ENCODE measurements at regions not wholly inside any gene's neighbourhood (a gene's known extent, or its start where the extent isn't known, plus 50 kb on each side); places are given as distances from the start of the nearest gene placed in this dataset.

DNA sequence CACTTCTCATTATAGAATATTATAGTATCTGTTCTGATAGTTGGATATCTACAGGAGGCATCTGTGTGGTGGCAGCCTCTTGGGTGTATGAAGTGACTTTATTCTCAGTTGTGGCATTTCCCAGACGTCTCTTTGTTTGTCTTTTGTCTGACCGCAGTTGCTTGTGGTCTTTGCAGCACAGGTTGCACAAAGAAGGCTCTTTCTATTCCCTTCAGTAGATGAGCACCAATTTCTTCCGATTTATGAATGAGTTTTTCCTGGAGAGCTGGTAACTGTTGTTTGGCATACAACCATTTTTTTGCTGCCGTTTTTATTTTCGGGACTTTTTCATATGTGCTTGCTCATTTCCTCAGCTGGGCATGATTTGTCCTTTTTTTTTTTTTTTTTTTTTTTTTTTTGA lies 56.4 kb upstream of the MYO10 start:
- TF ChIP-seq EZH2 (IDR thresholded peaks at IDR 0.05) (no peak), POLR2AphosphoS5 (IDR thresholded peaks at IDR 0.05; ENCODE audit: low read depth, low read length) (no peak), CBX3 (IDR thresholded peaks at IDR 0.05; ENCODE audit: low read depth) (no peak), RAD21 (IDR thresholded peaks at IDR 0.05; ENCODE audit: low read depth) (no peak), JUND (IDR thresholded peaks at IDR 0.05) (no peak), ZNF274 (IDR thresholded peaks at IDR 0.05; ENCODE audit: low read depth, low read length) (no peak)
- TF ChIP-seq, protein P1, sequence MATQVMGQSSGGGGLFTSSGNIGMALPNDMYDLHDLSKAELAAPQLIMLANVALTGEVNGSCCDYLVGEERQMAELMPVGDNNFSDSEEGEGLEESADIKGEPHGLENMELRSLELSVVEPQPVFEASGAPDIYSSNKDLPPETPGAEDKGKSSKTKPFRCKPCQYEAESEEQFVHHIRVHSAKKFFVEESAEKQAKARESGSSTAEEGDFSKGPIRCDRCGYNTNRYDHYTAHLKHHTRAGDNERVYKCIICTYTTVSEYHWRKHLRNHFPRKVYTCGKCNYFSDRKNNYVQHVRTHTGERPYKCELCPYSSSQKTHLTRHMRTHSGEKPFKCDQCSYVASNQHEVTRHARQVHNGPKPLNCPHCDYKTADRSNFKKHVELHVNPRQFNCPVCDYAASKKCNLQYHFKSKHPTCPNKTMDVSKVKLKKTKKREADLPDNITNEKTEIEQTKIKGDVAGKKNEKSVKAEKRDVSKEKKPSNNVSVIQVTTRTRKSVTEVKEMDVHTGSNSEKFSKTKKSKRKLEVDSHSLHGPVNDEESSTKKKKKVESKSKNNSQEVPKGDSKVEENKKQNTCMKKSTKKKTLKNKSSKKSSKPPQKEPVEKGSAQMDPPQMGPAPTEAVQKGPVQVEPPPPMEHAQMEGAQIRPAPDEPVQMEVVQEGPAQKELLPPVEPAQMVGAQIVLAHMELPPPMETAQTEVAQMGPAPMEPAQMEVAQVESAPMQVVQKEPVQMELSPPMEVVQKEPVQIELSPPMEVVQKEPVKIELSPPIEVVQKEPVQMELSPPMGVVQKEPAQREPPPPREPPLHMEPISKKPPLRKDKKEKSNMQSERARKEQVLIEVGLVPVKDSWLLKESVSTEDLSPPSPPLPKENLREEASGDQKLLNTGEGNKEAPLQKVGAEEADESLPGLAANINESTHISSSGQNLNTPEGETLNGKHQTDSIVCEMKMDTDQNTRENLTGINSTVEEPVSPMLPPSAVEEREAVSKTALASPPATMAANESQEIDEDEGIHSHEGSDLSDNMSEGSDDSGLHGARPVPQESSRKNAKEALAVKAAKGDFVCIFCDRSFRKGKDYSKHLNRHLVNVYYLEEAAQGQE (IDR thresholded peaks at IDR 0.05; ENCODE audit: low read depth) = no peak
- TF ChIP-seq, protein P2, sequence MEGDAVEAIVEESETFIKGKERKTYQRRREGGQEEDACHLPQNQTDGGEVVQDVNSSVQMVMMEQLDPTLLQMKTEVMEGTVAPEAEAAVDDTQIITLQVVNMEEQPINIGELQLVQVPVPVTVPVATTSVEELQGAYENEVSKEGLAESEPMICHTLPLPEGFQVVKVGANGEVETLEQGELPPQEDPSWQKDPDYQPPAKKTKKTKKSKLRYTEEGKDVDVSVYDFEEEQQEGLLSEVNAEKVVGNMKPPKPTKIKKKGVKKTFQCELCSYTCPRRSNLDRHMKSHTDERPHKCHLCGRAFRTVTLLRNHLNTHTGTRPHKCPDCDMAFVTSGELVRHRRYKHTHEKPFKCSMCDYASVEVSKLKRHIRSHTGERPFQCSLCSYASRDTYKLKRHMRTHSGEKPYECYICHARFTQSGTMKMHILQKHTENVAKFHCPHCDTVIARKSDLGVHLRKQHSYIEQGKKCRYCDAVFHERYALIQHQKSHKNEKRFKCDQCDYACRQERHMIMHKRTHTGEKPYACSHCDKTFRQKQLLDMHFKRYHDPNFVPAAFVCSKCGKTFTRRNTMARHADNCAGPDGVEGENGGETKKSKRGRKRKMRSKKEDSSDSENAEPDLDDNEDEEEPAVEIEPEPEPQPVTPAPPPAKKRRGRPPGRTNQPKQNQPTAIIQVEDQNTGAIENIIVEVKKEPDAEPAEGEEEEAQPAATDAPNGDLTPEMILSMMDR (IDR thresholded peaks at IDR 0.05 in 2 of 3, conservative IDR thresholded peaks at IDR 0.05 in 1 of 3; ENCODE audit: borderline replicate concordance in 1 of 3, insufficient read depth in 1 of 3, low read depth in 2 of 3, low read length in 2 of 3) = no peak
- TF ChIP-seq, protein P3, sequence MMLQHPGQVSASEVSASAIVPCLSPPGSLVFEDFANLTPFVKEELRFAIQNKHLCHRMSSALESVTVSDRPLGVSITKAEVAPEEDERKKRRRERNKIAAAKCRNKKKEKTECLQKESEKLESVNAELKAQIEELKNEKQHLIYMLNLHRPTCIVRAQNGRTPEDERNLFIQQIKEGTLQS (IDR thresholded peaks at IDR 0.05) = no peak
